ENCODE measurements at regions not wholly inside any gene's neighbourhood (a gene's known extent, or its start where the extent isn't known, plus 50 kb on each side); places are given as distances from the start of the nearest gene placed in this dataset.

GRCh38 chr2:45178854-45179253 lies 169.6 kb upstream of the SIX2 start:
- no peak overlapping the region for H2AFZ ChIP-seq (ENCODE audit: low read depth, low read length)
- no peak overlapping the region for H3K4me2 ChIP-seq (ENCODE audit: low read length)
- H3F3A ChIP-seq (ENCODE audit: insufficient read depth, low read length, poor library complexity, severe bottlenecking) = no peaks in the 10 kb centered on the region
- H3K4me3 ChIP-seq (ENCODE audit: low read length) = no peak overlapping the region
- H3K27ac ChIP-seq (ENCODE audit: low read length) = no peak overlapping the region
- H3K9ac ChIP-seq (ENCODE audit: low read length) = no peak overlapping the region
- peaks cover 5% of the 10 kb centered on the region for H3K27me3 ChIP-seq (ENCODE audit: insufficient read depth, low read depth, low read length)
- no peaks in the 10 kb centered on the region for H3K9me3 ChIP-seq (ENCODE audit: low read length)
- TF ChIP-seq REST (IDR thresholded peaks at IDR 0.05; ENCODE audit: borderline replicate concordance) (no peak), EZH2 (IDR thresholded peaks at IDR 0.05; ENCODE audit: borderline replicate concordance, insufficient read depth, low read length, poor library complexity, severe bottlenecking) (no peak), CTCF (IDR thresholded peaks at IDR 0.05; ENCODE audit: poor library complexity, severe bottlenecking) (no peak), POLR2AphosphoS5 (IDR thresholded peaks at IDR 0.05) (no peak), SMC3 (conservative IDR thresholded peaks at IDR 0.05; ENCODE audit: poor library complexity) (no peak), RAD21 (conservative IDR thresholded peaks at IDR 0.05) (no peak), TAF1 (IDR thresholded peaks at IDR 0.05; ENCODE audit: low read depth) (no peak)
- no peaks in the 10 kb centered on the region for H4K20me1 ChIP-seq (ENCODE audit: insufficient read depth)
- H3K9me2 ChIP-seq (ENCODE audit: insufficient read depth, low read length) = no peaks in the 10 kb centered on the region
- H3K36me3 ChIP-seq (ENCODE audit: insufficient read depth, low read length) = no peaks in the 10 kb centered on the region
- H3K79me2 ChIP-seq (replicated peaks; ENCODE audit: insufficient read depth, low read length) = no peaks in the 10 kb centered on the region

GRCh38 chr2:45178359-45178758 lies 169.1 kb upstream of the SIX2 start:
- Histone ChIP-seq H3K9me2 (ENCODE audit: insufficient read depth, low read length) (no peaks in the 10 kb centered on the region), H3K9ac (ENCODE audit: low read length) (no peak overlapping the region), H3K79me2 (replicated peaks; ENCODE audit: insufficient read depth, low read length) (no peaks in the 10 kb centered on the region), H3K27me3 (ENCODE audit: insufficient read depth, low read depth, low read length) (peaks cover 10% of the 10 kb centered on the region), H3F3A (ENCODE audit: insufficient read depth, low read length, poor library complexity, severe bottlenecking) (no peaks in the 10 kb centered on the region), H3K27ac (ENCODE audit: low read length) (no peak overlapping the region), H2AFZ (ENCODE audit: low read depth, low read length) (no peak overlapping the region), H3K4me2 (ENCODE audit: low read length) (no peak overlapping the region), H3K36me3 (ENCODE audit: insufficient read depth, low read length) (no peaks in the 10 kb centered on the region), H3K4me3 (ENCODE audit: low read length) (no peak overlapping the region), H4K20me1 (ENCODE audit: insufficient read depth) (no peaks in the 10 kb centered on the region), H3K9me3 (ENCODE audit: low read length) (no peaks in the 10 kb centered on the region)
- TF ChIP-seq EZH2 (IDR thresholded peaks at IDR 0.05; ENCODE audit: borderline replicate concordance, insufficient read depth, low read length, poor library complexity, severe bottlenecking) = no peak
- no peak for TF ChIP-seq RAD21 (conservative IDR thresholded peaks at IDR 0.05)
- no peak for TF ChIP-seq POLR2AphosphoS5 (IDR thresholded peaks at IDR 0.05)
- TF ChIP-seq TAF1 (IDR thresholded peaks at IDR 0.05; ENCODE audit: low read depth) = no peak
- TF ChIP-seq SMC3 (conservative IDR thresholded peaks at IDR 0.05; ENCODE audit: poor library complexity) = no peak
- no peak for TF ChIP-seq EP300 (conservative IDR thresholded peaks at IDR 0.05; ENCODE audit: poor library complexity, severe bottlenecking)
- TF ChIP-seq MXI1 (conservative IDR thresholded peaks at IDR 0.05; ENCODE audit: poor library complexity, severe bottlenecking) = no peak
- no peak for TF ChIP-seq REST (IDR thresholded peaks at IDR 0.05; ENCODE audit: borderline replicate concordance)
- no peak for TF ChIP-seq CTCF (IDR thresholded peaks at IDR 0.05; ENCODE audit: poor library complexity, severe bottlenecking)
